ENCODE measurements at regions not wholly inside any gene's neighbourhood (a gene's known extent, or its start where the extent isn't known, plus 50 kb on each side); places are given as distances from the start of the nearest gene placed in this dataset.

- TF ChIP-seq EZH2 (IDR thresholded peaks at IDR 0.05; ENCODE audit: borderline replicate concordance, insufficient read depth, low read length, poor library complexity, severe bottlenecking) (no peak), CTCF (IDR thresholded peaks at IDR 0.05; ENCODE audit: poor library complexity, severe bottlenecking) (no peak), EP300 (conservative IDR thresholded peaks at IDR 0.05; ENCODE audit: poor library complexity, severe bottlenecking) (no peak)
Observed at GRCh38 chrX:39304746-39305145, 503.5 kb downstream of the MID1IP1 start.
